ENCODE measurements at regions not wholly inside any gene's neighbourhood (a gene's known extent, or its start where the extent isn't known, plus 50 kb on each side); places are given as distances from the start of the nearest gene placed in this dataset.

- Mint-ChIP-seq H3K36me3 (ENCODE audit: low read depth) (peaks cover 13% of the 10 kb centered on the region), H3K4me3 (no peak overlapping the region), H3K27me3 (ENCODE audit: low read depth) (no peaks in the 10 kb centered on the region), H3K9me3 (peaks cover 20% of the 10 kb centered on the region), H3K4me1 (peaks cover 6% of the 10 kb centered on the region), H3K27ac (ENCODE audit: unreplicated experiment) (no peak overlapping the region)
- DNase-seq (ENCODE audit: low read depth, low spot score): no peak
- TF ChIP-seq, protein P1, sequence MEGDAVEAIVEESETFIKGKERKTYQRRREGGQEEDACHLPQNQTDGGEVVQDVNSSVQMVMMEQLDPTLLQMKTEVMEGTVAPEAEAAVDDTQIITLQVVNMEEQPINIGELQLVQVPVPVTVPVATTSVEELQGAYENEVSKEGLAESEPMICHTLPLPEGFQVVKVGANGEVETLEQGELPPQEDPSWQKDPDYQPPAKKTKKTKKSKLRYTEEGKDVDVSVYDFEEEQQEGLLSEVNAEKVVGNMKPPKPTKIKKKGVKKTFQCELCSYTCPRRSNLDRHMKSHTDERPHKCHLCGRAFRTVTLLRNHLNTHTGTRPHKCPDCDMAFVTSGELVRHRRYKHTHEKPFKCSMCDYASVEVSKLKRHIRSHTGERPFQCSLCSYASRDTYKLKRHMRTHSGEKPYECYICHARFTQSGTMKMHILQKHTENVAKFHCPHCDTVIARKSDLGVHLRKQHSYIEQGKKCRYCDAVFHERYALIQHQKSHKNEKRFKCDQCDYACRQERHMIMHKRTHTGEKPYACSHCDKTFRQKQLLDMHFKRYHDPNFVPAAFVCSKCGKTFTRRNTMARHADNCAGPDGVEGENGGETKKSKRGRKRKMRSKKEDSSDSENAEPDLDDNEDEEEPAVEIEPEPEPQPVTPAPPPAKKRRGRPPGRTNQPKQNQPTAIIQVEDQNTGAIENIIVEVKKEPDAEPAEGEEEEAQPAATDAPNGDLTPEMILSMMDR (conservative IDR thresholded peaks at IDR 0.05): no peak
Measured at GRCh38 chr3:8405144-8405543, 96.5 kb upstream of the LMCD1 start.

DNA sequence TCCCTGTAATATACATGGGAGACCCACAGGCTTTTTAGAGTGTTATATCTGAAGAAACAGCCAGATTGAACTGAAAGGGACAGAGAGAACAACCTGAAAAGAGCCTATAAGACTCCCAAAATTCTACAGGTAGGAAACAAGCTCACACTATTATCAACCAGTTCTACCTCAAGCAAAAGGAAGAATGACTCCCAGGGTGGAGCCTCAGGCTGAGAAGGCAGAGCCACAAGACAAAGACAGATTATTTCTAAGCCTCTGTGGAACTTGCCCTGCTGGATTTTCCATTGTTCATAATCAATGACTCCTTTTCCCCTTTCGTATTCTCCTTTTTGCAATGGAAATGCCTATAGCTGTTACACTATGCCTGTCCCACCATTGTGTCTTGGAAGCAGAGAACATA, 95.1 kb upstream of the LMCD1 start:
- peaks cover 13% of the 10 kb centered on the region for H3K36me3 Mint-ChIP-seq (ENCODE audit: low read depth)
- no peak for DNase-seq (ENCODE audit: low read depth, low spot score)
- no peak overlapping the region for H3K27ac Mint-ChIP-seq (ENCODE audit: unreplicated experiment)
- TF ChIP-seq, protein P1 (conservative IDR thresholded peaks at IDR 0.05): no peak
- peaks cover 20% of the 10 kb centered on the region for H3K9me3 Mint-ChIP-seq
- peaks cover 6% of the 10 kb centered on the region for H3K4me1 Mint-ChIP-seq
- H3K4me3 Mint-ChIP-seq: no peak overlapping the region
- no peaks in the 10 kb centered on the region for H3K27me3 Mint-ChIP-seq (ENCODE audit: low read depth)

DNA sequence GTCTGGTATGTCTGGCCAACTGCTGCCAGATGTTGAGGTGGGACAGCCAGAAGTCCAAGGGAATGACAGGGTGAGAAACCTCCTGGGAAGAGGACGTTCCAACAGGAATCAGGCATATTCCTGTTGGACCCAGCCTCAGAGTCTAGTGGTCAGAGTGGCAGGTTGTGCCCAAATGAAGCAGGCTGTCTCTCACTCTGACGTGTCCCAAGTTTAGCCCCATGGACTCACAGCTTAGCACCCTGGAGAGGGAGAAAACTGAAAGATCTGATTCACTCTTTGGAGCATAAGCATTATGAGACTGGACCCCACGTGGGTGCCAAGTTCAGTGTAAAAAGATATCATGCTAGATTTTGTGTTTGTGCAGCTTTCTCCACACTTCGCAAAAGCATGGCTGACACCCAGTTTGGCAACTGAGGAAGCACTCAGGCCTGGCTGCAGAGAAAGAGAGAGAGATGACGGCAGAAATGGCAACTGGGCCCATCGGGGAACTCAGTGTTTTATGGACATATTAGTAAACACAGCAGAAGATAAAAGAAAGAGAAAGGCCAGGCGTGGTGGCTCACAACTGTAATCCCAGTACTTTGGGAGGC, 88.2 kb upstream of the LMCD1 start:
- peaks cover 5% of the 10 kb centered on the region for H3K9me3 Mint-ChIP-seq
- DNase-seq (ENCODE audit: low read depth, low spot score): no peak
- no peaks in the 10 kb centered on the region for H3K27me3 Mint-ChIP-seq (ENCODE audit: low read depth)
- TF ChIP-seq, protein P1 (conservative IDR thresholded peaks at IDR 0.05): no peak
- H3K4me3 Mint-ChIP-seq: no peak overlapping the region
- H3K27ac Mint-ChIP-seq (ENCODE audit: unreplicated experiment): peak overlapping the region; percentile 8
- H3K36me3 Mint-ChIP-seq (ENCODE audit: low read depth): no peaks in the 10 kb centered on the region
- peaks cover 8% of the 10 kb centered on the region for H3K4me1 Mint-ChIP-seq

DNA sequence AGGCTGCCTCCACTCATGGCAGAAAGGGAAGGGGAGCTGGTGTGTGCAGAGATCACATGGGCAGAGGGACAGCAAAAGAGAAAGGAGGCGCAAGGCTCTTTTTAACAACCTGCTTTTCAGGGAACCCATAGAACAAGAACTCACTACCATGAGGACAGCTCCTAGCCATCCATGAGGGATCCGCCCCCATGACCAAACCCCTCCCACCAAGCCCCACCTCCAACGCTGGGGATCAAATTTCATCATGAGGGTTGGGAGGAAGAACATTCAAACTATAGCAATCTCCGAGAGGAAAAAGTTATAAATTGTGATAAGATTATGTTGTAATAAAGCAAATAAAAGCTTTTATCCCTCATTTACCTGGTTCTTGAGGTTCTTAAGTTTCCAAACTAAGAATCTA, 84.7 kb upstream of the LMCD1 start:
- DNase-seq (ENCODE audit: low read depth, low spot score): peak; percentile 9
- H3K27me3 Mint-ChIP-seq (ENCODE audit: low read depth): no peaks in the 10 kb centered on the region
- no peak overlapping the region for H3K27ac Mint-ChIP-seq (ENCODE audit: unreplicated experiment)
- TF ChIP-seq, protein P1 (conservative IDR thresholded peaks at IDR 0.05): no peak
- no peaks in the 10 kb centered on the region for H3K36me3 Mint-ChIP-seq (ENCODE audit: low read depth)
- H3K4me3 Mint-ChIP-seq: no peak overlapping the region
- H3K9me3 Mint-ChIP-seq: peaks cover 2% of the 10 kb centered on the region
- peaks cover 8% of the 10 kb centered on the region for H3K4me1 Mint-ChIP-seq

- Mint-ChIP-seq H3K27me3 (ENCODE audit: low read depth) (no peaks in the 10 kb centered on the region), H3K9me3 (peaks cover 8% of the 10 kb centered on the region), H3K4me1 (peaks cover 8% of the 10 kb centered on the region), H3K27ac (ENCODE audit: unreplicated experiment) (no peak overlapping the region), H3K4me3 (no peak overlapping the region), H3K36me3 (ENCODE audit: low read depth) (peaks cover 8% of the 10 kb centered on the region)
- TF ChIP-seq, protein P1 (conservative IDR thresholded peaks at IDR 0.05): no peak
- DNase-seq (ENCODE audit: low read depth, low spot score): no peak
Measured at GRCh38 chr3:8420612-8421011, 81.0 kb upstream of the LMCD1 start.
